ENCODE measurements at regions not wholly inside any gene's neighbourhood (a gene's known extent, or its start where the extent isn't known, plus 50 kb on each side); places are given as distances from the start of the nearest gene placed in this dataset.

- TF ChIP-seq CTCF (IDR thresholded peaks at IDR 0.05; ENCODE audit: low read depth, low read length, missing input control) (no peak), RAD21 (IDR thresholded peaks at IDR 0.05) (no peak), EGR1 (IDR thresholded peaks at IDR 0.05; ENCODE audit: low read depth in 2 of 2) (no peak), REST (IDR thresholded peaks at IDR 0.05) (no peak), JUND (IDR thresholded peaks at IDR 0.05) (no peak), TAF1 (conservative IDR thresholded peaks at IDR 0.05) (no peak), MAX (IDR thresholded peaks at IDR 0.05) (no peak)
Observed at GRCh38 chr15:29346998-29347397, 77.4 kb upstream of the NSMCE3 start.

Measured in liver (tissue), 3 donors.